GM21423 (cell line): ENCODE measurements at regions not wholly inside any gene's neighbourhood (a gene's known extent, or its start where the extent isn't known, plus 50 kb on each side); places are given as distances from the start of the nearest gene placed in this dataset.

Experiments
- ATAC-seq: cut with Tn5 transposase; IDR thresholded peaks from one replicate; pipeline ENCODE4 v1.9.1; 2021; ENCODE audit warnings: mild to moderate bottlenecking, moderate library complexity; ENCODE audit not compliant: unreplicated experiment

DNA sequence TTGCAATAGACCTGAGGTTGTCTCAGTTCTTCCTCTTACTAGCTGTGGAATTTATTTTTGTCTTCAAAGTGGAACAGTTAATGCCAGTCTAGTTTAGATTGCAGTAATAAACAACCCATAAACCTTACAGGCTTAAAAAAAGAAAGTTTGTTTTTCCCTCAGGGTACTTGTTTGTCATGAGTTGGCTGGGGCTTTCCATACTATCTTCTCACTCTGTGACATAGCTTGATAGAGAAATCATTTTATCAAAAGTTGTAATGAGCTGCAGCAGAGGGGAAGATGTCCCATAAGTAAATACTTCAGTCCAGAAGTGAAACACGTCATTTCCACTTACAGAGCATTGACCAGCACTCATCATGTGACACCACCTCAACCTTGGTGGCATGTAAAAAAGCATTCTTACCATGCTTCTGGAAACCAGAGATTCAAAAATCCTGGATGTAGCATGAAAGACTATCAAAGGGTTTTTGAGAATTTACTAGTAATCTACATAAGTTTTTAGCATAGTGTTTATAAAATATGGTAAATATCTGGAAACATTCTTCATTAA is 62.8 kb upstream of the COL11A1 start:
- ATAC-seq, result no peak

DNA sequence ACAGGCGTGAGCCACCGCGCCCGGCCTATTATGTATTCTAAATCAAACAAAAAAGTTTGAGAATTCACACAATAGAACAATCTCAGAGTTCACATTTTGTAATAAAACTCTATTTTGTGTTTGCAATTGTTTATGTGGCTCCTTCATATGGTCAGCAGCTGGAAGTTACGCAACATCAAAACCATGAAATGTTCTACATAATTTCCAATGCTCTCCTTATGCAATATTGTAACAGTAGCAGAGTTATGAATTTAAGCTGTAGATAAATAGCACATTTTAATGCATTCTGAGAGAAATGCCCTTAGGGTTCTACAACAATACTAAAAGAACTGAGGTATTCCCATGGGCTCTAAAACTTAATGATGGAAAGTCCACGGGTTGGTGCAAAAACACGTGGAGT is 62.3 kb upstream of the COL11A1 start:
- ATAC-seq, result no peak

GRCh38 chr1:103162360-103162759 is 54.0 kb upstream of the COL11A1 start:
- ATAC-seq, result no peak

GRCh38 chr1:103160281-103160680 is 52.0 kb upstream of the COL11A1 start:
- ATAC-seq, result no peak
